Endodermal cell (in vitro differentiated cells): ENCODE measurements at regions not wholly inside any gene's neighbourhood (a gene's known extent, or its start where the extent isn't known, plus 50 kb on each side); places are given as distances from the start of the nearest gene placed in this dataset.

Experiments used
- DNase-seq: peaks from one replicate; pipeline ENCODE4 v3.0.0-alpha.2; 2017
- H3K27ac ChIP-seq: 2 replicates; pipeline ENCODE4 v1.5.1; 2013; ENCODE audit warnings: mild to moderate bottlenecking, low read depth, low read length, moderate library complexity
- H3K27me3 ChIP-seq: 2 replicates; pipeline ENCODE4 v1.6.1; 2013; ENCODE audit warnings: mild to moderate bottlenecking, low read length, moderate library complexity; ENCODE audit not compliant: insufficient read depth, control insufficient read depth, poor library complexity, severe bottlenecking
- H3K36me3 ChIP-seq: 2 replicates; pipeline ENCODE4 v1.7.0; 2013; ENCODE audit warnings: mild to moderate bottlenecking, low read length, moderate library complexity; ENCODE audit not compliant: control insufficient read depth, insufficient read depth
- H3K4me1 ChIP-seq: one replicate; pipeline ENCODE4 v1.7.0; 2013; ENCODE audit warnings: low read length; ENCODE audit not compliant: control insufficient read depth, insufficient read depth
- H3K4me3 ChIP-seq: 2 replicates; pipeline ENCODE4 v1.5.1; 2013; ENCODE audit warnings: mild to moderate bottlenecking, low read length, moderate library complexity
- H3K9ac ChIP-seq: 2 replicates; pipeline ENCODE4 v1.6.1; 2013; ENCODE audit warnings: mild to moderate bottlenecking, low read length, moderate library complexity; ENCODE audit not compliant: poor library complexity, severe bottlenecking; ENCODE audit errors: extremely low read depth
- H3K9me3 ChIP-seq: 2 replicates; pipeline ENCODE4 v1.6.1; 2013; ENCODE audit warnings: mild to moderate bottlenecking, low read length, moderate library complexity; ENCODE audit not compliant: control insufficient read depth
- H3K27ac Mint-ChIP-seq: 2 replicates; pipeline ENCODE4 v1.8.0; 2020; ENCODE audit warnings: mixed read lengths
- H3K27me3 Mint-ChIP-seq: 2 replicates; pipeline ENCODE4 v1.8.0; 2021; ENCODE audit warnings: mild to moderate bottlenecking, mixed read lengths; ENCODE audit not compliant: insufficient read depth
- H3K36me3 Mint-ChIP-seq: 2 replicates; pipeline ENCODE4 v1.8.0; 2020; ENCODE audit warnings: low read depth, mixed read lengths
- H3K4me1 Mint-ChIP-seq: 2 replicates; pipeline ENCODE4 v1.8.0; 2020; ENCODE audit warnings: mixed read lengths
- H3K4me3 Mint-ChIP-seq: 2 replicates; pipeline ENCODE4 v1.8.0; 2020; ENCODE audit warnings: mild to moderate bottlenecking, moderate library complexity, mixed read lengths
- H3K9me3 Mint-ChIP-seq: 2 replicates; pipeline ENCODE4 v1.8.0; 2020; ENCODE audit warnings: mild to moderate bottlenecking, mixed read lengths
- CTCF ChIP-seq: fragments of 200-600 bp; sonication (generic); conservative IDR thresholded peaks from 2 replicates; pipeline ENCODE4 v1.5.0; 2021; ENCODE audit warnings: antibody characterized with exemption, mild to moderate bottlenecking
- WGBS, 2 experiments: methylation state at CpG; one replicate each; pipeline versions ENCODE4 v1.1.5 to v1.1.7; 2013; ENCODE audit warnings: missing lambda C conversion rate in 2 of 2, mixed read lengths in 1 of 2; ENCODE audit not compliant: insufficient coverage in 1 of 2, insufficient read length in 1 of 2; 5-methylcytosine and 5-hydroxymethylcytosine counted together

GRCh38 chr6:55955684-55956083 is 80.3 kb upstream of the BMP5 start:
- H3K4me1 ChIP-seq = no peaks in the 10 kb centered on the region
- Mint-ChIP-seq H3K4me1 (no peaks in the 10 kb centered on the region), H3K27me3 (no peaks in the 10 kb centered on the region), H3K9me3 (peaks cover 10% of the 10 kb centered on the region), H3K27ac (no peak overlapping the region), H3K36me3 (no peaks in the 10 kb centered on the region), H3K4me3 (no peak overlapping the region)
- no peak overlapping the region for H3K9ac ChIP-seq
- no peak for TF ChIP-seq CTCF
- H3K4me3 ChIP-seq = no peak overlapping the region
- H3K27ac ChIP-seq = no peak overlapping the region
- no peak for DNase-seq
- H3K36me3 ChIP-seq = no peaks in the 10 kb centered on the region
- no peaks in the 10 kb centered on the region for H3K27me3 ChIP-seq
- WGBS, 2 experiments = 61 to 80% methylated on average over 1 of the region's 1 CpG
- H3K9me3 ChIP-seq = no peaks in the 10 kb centered on the region

- Mint-ChIP-seq H3K9me3 (peaks cover 16% of the 10 kb centered on the region), H3K36me3 (no peaks in the 10 kb centered on the region), H3K27ac (no peak overlapping the region), H3K27me3 (no peaks in the 10 kb centered on the region), H3K4me3 (no peak overlapping the region), H3K4me1 (no peaks in the 10 kb centered on the region)
- H3K36me3 ChIP-seq = no peaks in the 10 kb centered on the region
- H3K4me1 ChIP-seq = no peaks in the 10 kb centered on the region
- H3K27ac ChIP-seq = no peak overlapping the region
- H3K4me3 ChIP-seq = no peak overlapping the region
- no peak for DNase-seq
- TF ChIP-seq CTCF = no peak
- no peak overlapping the region for H3K9ac ChIP-seq
- peaks cover 8% of the 10 kb centered on the region for H3K9me3 ChIP-seq
- no peaks in the 10 kb centered on the region for H3K27me3 ChIP-seq
Measured at GRCh38 chr6:55954436-55954835, 79.0 kb upstream of the BMP5 start.

- no peaks in the 10 kb centered on the region for H3K36me3 Mint-ChIP-seq
- Histone ChIP-seq H3K4me3 (no peak overlapping the region), H3K4me1 (no peaks in the 10 kb centered on the region), H3K27ac (no peak overlapping the region), H3K9ac (no peak overlapping the region), H3K36me3 (no peaks in the 10 kb centered on the region), H3K9me3 (peaks cover 14% of the 10 kb centered on the region), H3K27me3 (no peaks in the 10 kb centered on the region)
- TF ChIP-seq CTCF = peak; percentile 43
- no peak for DNase-seq
- H3K9me3 Mint-ChIP-seq = peaks cover 22% of the 10 kb centered on the region
- H3K27ac Mint-ChIP-seq = no peak overlapping the region
- no peak overlapping the region for H3K4me3 Mint-ChIP-seq
- WGBS, 2 experiments = 89 to 93% methylated on average over 3 to 7 of the region's 7 CpGs
- no peaks in the 10 kb centered on the region for H3K27me3 Mint-ChIP-seq
- no peaks in the 10 kb centered on the region for H3K4me1 Mint-ChIP-seq
Measured at GRCh38 chr6:55953335-55953734, 77.9 kb upstream of the BMP5 start.
